Esophagus muscularis mucosa (tissue), 4 donors: ENCODE measurements at regions not wholly inside any gene's neighbourhood (a gene's known extent, or its start where the extent isn't known, plus 50 kb on each side); places are given as distances from the start of the nearest gene placed in this dataset.

Experiments used
- DNase-seq: peaks from one replicate; pipeline ENCODE4 v3.0.0-alpha.2; 2017; ENCODE audit errors: extremely low spot score
- H3K27ac ChIP-seq, 4 donors: fragments of 200-600 bp; sonication (generic); replicated peaks in 1 of 4; 1 replicate in 3 of 4; 2 replicates in 1 of 4; pipeline ENCODE4 v1.5.1; 2016 to 2019; ENCODE audit warnings: mild to moderate bottlenecking in 1 of 4
- H3K27me3 ChIP-seq, 4 donors: fragments of 200-600 bp; sonication (generic); one replicate each; pipeline versions ENCODE4 v1.5.1 to v1.6.0; 2016 to 2019
- H3K36me3 ChIP-seq, 4 donors: fragments of 200-600 bp; sonication (generic); one replicate each; pipeline ENCODE4 v1.5.1; 2016 to 2019
- H3K4me1 ChIP-seq, 4 donors: fragments of 200-600 bp; sonication (generic); one replicate each; pipeline ENCODE4 v1.5.1; 2016 to 2019
- H3K4me3 ChIP-seq, 4 donors: fragments of 200-600 bp; sonication (generic); 1 replicate in 2 of 4; 2 replicates in 2 of 4; pipeline ENCODE4 v1.5.1; 2016 to 2019; ENCODE audit warnings: mild to moderate bottlenecking in 4 of 4, moderate library complexity in 1 of 4
- H3K9me3 ChIP-seq, 4 donors: fragments of 200-600 bp; sonication (generic); 1 replicate in 3 of 4; 2 replicates in 1 of 4; pipeline ENCODE4 v1.5.1; 2016 to 2019
- EP300 ChIP-seq: sonication (generic); formaldehyde crosslinking; IDR thresholded peaks from one replicate; pipeline ENCODE4 v1.6.1; 2017; ENCODE audit warnings: antibody characterized with exemption
- POLR2A ChIP-seq: fragments of 450-650 bp; IDR thresholded peaks from one replicate; pipeline ENCODE4 v1.6.1; 2017; ENCODE audit warnings: antibody characterized with exemption, moderate library complexity, mild to moderate bottlenecking, low read depth
- POLR2AphosphoS5 ChIP-seq, 2 donors: sonication (generic); formaldehyde crosslinking; IDR thresholded peaks; one replicate each; pipeline ENCODE4 v1.6.1; 2017; ENCODE audit warnings: antibody characterized with exemption in 2 of 2
- WGBS: methylation state at CpG from one replicate; pipeline ENCODE4 v1.1.5; 2018; 5-methylcytosine and 5-hydroxymethylcytosine counted together
- intact Hi-C: fragments of 100-400 bp; cut with DNase I; formaldehyde crosslinking; loops from one replicate; pipeline ENCODE4 v1.15.1; 2023
- TF ChIP-seq, protein P1 (sequence below), 3 experiments: fragments of 200-600 bp in 2 of 3; fragments of 450-650 bp in 1 of 3; sonication (generic) in 2 of 3; IDR thresholded peaks; one replicate each; pipeline ENCODE4 v1.5.1; 2017 to 2019; ENCODE audit warnings: antibody characterized with exemption in 3 of 3, mild to moderate bottlenecking in 2 of 3, moderate library complexity in 1 of 3

DNA sequence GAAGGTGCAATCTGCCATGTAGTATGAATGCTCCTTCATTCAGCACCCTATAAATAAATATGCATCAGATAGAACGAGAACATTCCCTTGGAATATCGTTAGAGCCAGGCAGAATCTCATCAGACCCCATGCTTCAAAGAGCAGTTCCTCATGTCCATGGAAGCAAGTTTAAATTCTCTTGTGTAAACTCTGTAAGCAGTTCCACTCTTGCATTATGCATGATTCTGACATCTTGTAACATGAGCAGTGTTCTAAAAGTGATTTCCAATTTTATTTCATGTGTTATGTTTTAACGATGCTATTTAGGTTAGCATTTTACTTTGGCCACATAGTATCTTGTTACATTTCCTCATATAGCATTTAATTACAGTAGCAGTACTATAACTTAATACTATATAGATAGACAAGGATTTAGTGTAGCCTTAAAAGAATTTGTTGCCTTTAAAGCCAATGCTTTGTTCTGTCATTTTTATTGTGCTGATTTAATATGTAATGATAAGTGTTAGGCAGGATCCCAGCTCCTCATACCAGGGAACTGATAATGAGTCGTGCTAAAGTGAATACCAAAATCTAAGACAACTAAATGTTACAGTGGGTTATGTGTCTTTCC, 161.2 kb upstream of the NECTIN3 start:
- Histone ChIP-seq H3K36me3 (no peaks in the 10 kb centered on the region), H3K9me3 (peaks cover 0 to 5% (median 0%) of the 10 kb centered on the region in 4 donors), H3K4me1 (no peaks in the 10 kb centered on the region), H3K4me3 (no peak overlapping the region), H3K27me3 (no peaks in the 10 kb centered on the region), H3K27ac (no peak overlapping the region)
- TF ChIP-seq EP300 (no peak), POLR2A (no peak), POLR2AphosphoS5 (IDR thresholded peaks at IDR 0.05) (no peak)
- TF ChIP-seq, protein P1, sequence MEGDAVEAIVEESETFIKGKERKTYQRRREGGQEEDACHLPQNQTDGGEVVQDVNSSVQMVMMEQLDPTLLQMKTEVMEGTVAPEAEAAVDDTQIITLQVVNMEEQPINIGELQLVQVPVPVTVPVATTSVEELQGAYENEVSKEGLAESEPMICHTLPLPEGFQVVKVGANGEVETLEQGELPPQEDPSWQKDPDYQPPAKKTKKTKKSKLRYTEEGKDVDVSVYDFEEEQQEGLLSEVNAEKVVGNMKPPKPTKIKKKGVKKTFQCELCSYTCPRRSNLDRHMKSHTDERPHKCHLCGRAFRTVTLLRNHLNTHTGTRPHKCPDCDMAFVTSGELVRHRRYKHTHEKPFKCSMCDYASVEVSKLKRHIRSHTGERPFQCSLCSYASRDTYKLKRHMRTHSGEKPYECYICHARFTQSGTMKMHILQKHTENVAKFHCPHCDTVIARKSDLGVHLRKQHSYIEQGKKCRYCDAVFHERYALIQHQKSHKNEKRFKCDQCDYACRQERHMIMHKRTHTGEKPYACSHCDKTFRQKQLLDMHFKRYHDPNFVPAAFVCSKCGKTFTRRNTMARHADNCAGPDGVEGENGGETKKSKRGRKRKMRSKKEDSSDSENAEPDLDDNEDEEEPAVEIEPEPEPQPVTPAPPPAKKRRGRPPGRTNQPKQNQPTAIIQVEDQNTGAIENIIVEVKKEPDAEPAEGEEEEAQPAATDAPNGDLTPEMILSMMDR (IDR thresholded peaks at IDR 0.05) = no peak
- intact Hi-C loops = no loop called here
- no peak for DNase-seq
- WGBS = 61% methylated on average over 4 of the region's 4 CpGs

DNA sequence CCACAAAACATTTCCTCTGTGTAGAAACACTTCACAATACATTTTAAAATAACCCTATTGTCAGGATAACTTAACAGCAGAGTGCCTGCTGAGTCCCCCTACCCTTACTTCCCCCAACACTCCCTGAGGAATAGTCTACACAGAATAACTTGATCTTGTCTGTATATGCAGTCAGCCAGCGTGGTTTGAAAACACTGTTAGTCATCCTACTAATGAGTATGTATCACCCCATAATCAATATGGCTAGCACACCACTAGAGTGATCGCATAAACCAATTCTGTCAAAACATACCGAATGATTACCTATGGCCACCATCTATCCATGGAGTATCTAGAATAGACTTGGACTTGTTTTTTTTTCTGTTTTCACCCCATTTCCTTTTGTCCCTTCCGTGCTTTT, 152.7 kb upstream of the NECTIN3 start:
- intact Hi-C loops = no loop called here
- Histone ChIP-seq H3K4me3 (no peak overlapping the region), H3K4me1 (no peaks in the 10 kb centered on the region), H3K9me3 (peaks cover 0 to 3% (median 0%) of the 10 kb centered on the region in 4 donors), H3K27me3 (no peaks in the 10 kb centered on the region), H3K36me3 (no peaks in the 10 kb centered on the region), H3K27ac (no peak overlapping the region)
- WGBS = 82% methylated on average over 4 of the region's 4 CpGs
- DNase-seq = no peak
- TF ChIP-seq POLR2AphosphoS5 (IDR thresholded peaks at IDR 0.05) (no peak), EP300 (no peak), POLR2A (no peak)
- TF ChIP-seq, protein P1 (IDR thresholded peaks at IDR 0.05) = no peak

DNA sequence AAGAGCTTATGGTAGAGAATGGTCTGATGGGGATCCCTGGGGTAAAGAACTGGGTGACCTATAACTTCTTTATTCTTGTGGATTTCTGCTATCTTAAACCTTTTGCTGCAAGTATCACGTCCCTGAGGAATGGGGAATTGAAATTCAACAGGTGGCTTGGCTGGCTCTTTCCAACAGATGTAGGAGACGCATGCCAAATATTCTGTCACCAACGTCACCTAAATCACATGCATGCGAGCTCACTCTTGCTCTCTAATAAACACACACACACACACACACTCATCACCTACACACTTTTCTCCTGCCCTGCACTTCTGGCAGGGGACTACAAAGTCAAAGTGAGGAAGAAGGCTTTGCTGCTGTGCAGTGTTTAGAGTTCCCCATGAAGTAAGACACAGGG, 145.8 kb upstream of the NECTIN3 start:
- no peak for TF ChIP-seq EP300
- TF ChIP-seq, protein P1 (IDR thresholded peaks at IDR 0.05) = no peak
- TF ChIP-seq POLR2AphosphoS5 (IDR thresholded peaks at IDR 0.05) = no peak
- no peak for TF ChIP-seq POLR2A
- Histone ChIP-seq H3K27me3 (no peaks in the 10 kb centered on the region), H3K27ac (no peak overlapping the region), H3K9me3 (no peaks in the 10 kb centered on the region), H3K4me1 (no peaks in the 10 kb centered on the region), H3K4me3 (no peak overlapping the region), H3K36me3 (no peaks in the 10 kb centered on the region)
- no peak for DNase-seq
- WGBS = 52% methylated on average over 4 of the region's 4 CpGs
- intact Hi-C loops = no loop called here

DNA sequence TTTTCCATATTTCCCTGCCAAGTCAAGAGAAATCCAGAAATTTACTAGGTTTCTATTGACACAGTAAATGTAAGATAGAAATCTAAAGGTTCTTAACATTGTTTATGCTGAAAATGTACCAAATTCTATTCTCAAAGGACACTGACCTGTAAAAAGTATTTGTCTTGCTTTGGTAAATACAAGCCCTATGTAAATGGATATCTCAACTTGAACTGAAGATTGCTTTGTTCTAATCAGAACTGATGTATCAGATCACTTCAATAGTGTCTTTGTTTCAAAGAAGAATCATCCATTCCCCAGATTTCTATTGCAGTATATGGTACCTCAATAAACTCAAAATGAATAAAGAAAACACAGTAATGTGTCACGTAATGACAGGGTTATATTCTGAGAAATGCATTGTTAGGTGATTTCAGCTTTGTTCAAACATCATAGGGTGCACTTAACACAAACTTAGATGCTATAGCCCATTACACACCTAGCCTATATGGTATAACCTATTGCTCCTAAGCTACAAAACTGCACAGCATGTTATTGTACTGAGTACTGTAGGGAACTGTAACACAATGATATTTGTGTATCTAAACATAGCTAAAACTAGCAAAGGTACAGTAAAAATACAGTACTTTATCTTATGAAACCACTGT, 143.5 kb upstream of the NECTIN3 start:
- intact Hi-C loops = no loop called here
- Histone ChIP-seq H3K27me3 (no peaks in the 10 kb centered on the region), H3K4me1 (no peaks in the 10 kb centered on the region), H3K27ac (no peak overlapping the region), H3K9me3 (no peaks in the 10 kb centered on the region), H3K36me3 (no peaks in the 10 kb centered on the region), H3K4me3 (no peak overlapping the region)
- 87% methylated on average over 1 of the region's 1 CpG for WGBS
- DNase-seq = no peak
- TF ChIP-seq, protein P1 (IDR thresholded peaks at IDR 0.05) = no peak
- TF ChIP-seq EP300 (no peak), POLR2A (no peak)

DNA sequence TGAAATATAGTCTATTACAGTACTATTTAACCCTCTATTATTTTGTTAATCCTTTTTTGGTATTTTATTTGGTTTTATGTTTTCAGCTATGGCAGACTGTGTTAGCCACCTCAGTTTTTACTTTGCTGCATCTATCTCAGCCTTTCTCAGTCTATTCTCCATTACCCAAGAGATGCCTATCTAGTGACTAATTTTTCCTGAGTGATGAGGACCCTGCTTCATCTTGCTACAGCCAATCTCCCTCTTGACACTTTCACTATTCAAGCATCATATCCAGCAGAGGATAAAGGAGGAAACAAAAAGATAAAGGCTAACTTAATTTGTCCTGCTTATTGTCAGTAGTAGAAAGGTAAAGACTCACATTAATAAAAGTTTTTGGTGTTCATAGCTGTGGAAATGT, 141.8 kb upstream of the NECTIN3 start:
- Histone ChIP-seq H3K9me3 (no peaks in the 10 kb centered on the region), H3K4me1 (no peaks in the 10 kb centered on the region), H3K27me3 (no peaks in the 10 kb centered on the region), H3K4me3 (no peak overlapping the region), H3K36me3 (no peaks in the 10 kb centered on the region), H3K27ac (no peak overlapping the region)
- no peak for DNase-seq
- intact Hi-C loops = no loop called here
- TF ChIP-seq EP300 = no peak
- TF ChIP-seq POLR2AphosphoS5 (IDR thresholded peaks at IDR 0.05) = no peak
- no peak for TF ChIP-seq POLR2A
- TF ChIP-seq, protein P1 (IDR thresholded peaks at IDR 0.05) = no peak
